D721Med (cell line): ENCODE measurements at regions not wholly inside any gene's neighbourhood (a gene's known extent, or its start where the extent isn't known, plus 50 kb on each side); places are given as distances from the start of the nearest gene placed in this dataset.

Source experiments
- DNase-seq: peaks from one replicate; pipeline ENCODE4 v3.0.0; 2011; ENCODE audit warnings: low spot score; ENCODE audit not compliant: insufficient read length
- FAIRE-seq: peaks from 2 replicates; lab custom pipeline; 2011; peaks lifted over from hg19 to GRCh38; lab: Jason Lieb, UNC
- TF ChIP-seq, protein P1 (sequence below): IDR thresholded peaks from 2 replicates; pipeline ENCODE4 v1.5.1; 2012; ENCODE audit warnings: mild to moderate bottlenecking, control low read depth; ENCODE audit not compliant: insufficient read depth; ENCODE audit errors: missing control alignments

DNA sequence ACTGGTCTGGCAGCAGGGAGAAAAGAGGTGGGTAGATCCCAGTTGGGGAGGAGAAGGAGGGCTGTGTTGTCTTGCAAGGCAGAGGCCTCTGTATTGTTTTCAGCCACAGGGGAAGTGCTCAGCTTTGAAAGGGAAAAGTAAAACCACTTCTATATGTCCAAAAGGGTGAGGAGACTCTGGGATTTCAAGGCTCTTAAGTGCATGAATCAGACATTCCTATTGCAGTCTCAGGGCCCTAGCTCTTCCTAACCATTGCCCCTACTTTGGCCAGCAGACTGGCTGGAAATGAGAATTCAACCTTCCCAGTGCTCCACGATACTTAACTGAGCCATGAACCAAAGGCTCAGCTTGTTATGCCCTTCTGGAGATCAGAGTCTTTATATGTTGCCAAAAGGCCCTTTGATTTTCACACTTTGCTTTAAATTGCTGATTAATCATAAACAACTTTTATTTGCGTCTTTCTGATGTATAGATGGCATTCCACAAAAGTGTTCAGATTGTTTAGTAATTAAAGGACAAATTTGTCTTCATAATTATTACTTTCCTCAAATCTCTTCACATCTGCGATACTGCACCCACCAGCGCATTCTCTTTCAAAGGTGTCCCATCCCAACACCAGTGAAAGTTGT lies 313.8 kb upstream of the MMADHC start:
- TF ChIP-seq, protein P1, sequence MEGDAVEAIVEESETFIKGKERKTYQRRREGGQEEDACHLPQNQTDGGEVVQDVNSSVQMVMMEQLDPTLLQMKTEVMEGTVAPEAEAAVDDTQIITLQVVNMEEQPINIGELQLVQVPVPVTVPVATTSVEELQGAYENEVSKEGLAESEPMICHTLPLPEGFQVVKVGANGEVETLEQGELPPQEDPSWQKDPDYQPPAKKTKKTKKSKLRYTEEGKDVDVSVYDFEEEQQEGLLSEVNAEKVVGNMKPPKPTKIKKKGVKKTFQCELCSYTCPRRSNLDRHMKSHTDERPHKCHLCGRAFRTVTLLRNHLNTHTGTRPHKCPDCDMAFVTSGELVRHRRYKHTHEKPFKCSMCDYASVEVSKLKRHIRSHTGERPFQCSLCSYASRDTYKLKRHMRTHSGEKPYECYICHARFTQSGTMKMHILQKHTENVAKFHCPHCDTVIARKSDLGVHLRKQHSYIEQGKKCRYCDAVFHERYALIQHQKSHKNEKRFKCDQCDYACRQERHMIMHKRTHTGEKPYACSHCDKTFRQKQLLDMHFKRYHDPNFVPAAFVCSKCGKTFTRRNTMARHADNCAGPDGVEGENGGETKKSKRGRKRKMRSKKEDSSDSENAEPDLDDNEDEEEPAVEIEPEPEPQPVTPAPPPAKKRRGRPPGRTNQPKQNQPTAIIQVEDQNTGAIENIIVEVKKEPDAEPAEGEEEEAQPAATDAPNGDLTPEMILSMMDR = no peak
- no peak for FAIRE-seq
- DNase-seq = no peak

DNA sequence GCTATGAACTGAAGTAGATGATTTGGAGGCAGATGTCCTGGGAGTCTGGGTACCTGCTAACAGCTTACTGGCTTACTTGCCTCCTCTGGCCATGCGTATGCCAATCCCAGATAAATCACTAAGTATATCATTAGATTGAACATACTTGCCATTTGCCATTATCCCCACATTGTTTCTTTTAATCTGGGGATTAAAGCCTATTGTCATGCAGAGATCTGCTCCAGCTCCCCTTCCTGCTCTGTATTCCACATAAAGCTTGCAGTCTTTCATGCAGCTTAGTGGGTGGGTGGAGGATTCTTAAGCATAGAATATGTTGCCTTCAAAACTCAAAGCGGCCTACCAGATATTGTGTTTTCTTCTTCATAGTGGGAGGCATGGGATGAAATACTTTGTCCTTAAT lies 311.8 kb upstream of the MMADHC start:
- DNase-seq = no peak
- FAIRE-seq = peak; percentile 81
- TF ChIP-seq, protein P1 = no peak

DNA sequence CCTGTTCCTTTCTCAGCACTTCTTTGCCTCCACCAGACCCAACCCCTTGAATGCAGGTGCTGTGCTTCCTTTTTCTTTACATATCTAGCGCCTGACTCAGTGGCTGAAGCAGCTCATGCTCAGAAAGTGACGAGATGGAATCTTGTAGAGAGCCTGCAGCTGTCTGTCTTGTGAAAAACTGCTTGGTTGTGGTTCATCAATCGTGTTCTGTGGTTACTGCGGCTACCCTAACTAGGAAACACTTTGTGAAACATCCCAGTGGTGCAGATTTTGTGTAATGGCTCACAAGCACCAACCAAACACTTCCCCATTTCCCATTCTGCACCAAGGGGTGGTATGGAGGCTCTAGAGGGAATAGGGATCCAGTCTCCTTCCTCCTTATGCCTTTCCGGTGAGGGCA lies 307.2 kb upstream of the MMADHC start:
- no peak for FAIRE-seq
- no peak for DNase-seq
- TF ChIP-seq, protein P1 = no peak

DNA sequence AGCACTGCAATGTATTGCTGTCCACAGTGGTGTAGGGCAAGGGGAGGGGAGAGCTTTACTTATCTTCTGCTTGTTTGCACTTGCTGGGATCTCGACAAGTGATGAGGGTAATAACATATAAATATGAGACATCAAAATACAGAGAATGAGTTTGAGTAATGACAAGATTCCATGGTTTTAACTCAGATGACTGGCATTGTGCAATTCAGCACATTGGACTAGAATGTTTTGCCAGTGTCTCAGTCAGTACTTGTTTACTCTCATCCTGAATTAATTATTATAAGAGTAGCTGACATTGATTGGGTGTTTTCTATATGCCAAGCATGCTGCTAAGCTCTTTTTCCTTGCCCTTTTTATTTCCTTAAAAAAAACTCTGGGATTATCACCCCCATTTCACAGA lies 306.7 kb upstream of the MMADHC start:
- TF ChIP-seq, protein P1 = no peak
- DNase-seq (no peak), FAIRE-seq (no peak)

DNA sequence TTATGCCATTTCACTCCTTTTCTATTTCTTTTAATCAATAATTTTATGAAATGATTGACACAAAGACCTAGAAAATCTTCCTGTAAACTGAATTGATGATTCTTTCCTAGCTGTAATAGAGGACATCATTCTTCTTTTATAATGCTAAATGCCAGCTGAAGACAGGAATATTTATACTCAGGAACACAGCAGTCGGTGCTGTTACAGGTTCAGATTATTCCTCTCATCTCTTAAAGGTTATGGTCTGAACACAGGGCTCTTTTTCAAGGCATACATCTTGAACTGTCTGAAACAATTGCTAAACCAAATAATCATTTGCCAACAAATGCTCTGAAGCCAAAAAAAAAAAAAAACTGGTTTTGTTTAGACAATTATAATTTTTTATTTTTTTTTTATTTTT lies 305.0 kb upstream of the MMADHC start:
- no peak for FAIRE-seq
- no peak for DNase-seq
- TF ChIP-seq, protein P1 = no peak

DNA sequence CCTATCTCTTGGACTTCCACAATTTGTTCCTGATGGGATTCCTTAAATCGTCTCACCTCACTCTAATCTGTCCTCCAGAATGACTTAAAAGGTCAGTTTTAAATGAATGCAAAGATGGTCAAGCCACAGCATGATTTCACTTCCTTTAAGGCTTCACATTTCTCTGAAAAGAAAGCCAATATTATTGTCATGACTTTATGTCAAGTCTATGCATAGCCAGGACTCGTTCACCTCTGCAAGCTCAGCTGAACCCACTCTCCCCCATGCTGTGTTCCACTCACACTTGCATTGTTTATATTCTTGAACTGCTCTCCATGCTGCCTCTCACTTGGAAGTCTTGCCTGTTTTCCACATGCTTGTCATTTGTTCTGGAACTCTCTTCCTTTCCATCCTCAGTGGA lies 298.4 kb upstream of the MMADHC start:
- no peak for DNase-seq
- FAIRE-seq = no peak
- TF ChIP-seq, protein P1 = no peak

DNA sequence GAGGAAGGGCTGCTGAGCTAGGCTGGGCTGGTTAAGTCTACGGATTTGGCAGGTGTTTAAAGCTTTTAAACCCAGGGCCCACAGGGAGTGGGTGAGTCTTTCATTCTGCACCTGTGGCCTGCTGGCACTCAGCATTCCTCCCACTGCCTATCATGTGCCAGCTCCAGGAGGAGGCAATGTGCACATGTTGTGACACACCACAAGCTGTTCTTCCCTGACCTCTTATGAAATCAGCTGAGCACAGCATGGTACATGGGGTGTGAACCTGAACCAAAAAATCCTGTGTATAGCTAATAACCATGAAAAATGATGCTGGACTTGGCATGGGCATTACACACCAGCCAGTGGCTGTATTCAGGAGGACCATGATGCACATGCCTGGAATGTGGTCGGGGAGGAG lies 297.9 kb upstream of the MMADHC start:
- TF ChIP-seq, protein P1 = no peak
- FAIRE-seq = no peak
- DNase-seq = no peak
